OCI-LY3 (cell line): ENCODE measurements at regions not wholly inside any gene's neighbourhood (a gene's known extent, or its start where the extent isn't known, plus 50 kb on each side); places are given as distances from the start of the nearest gene placed in this dataset.

Experiments used
- H2AFZ ChIP-seq: fragments of 200-600, 300-600 bp; shearing (Covaris generic); 2 replicates; pipeline ENCODE4 v1.6.0; 2014; ENCODE audit warnings: antibody characterized with exemption, low read depth, low read length
- H3K27ac ChIP-seq: fragments of 200-600, 300-600 bp; sonication (generic); 2 replicates; pipeline ENCODE4 v1.5.1; 2014; ENCODE audit warnings: mild to moderate bottlenecking, low read length, moderate library complexity, mixed read lengths
- H3K27me3 ChIP-seq: fragments of 200-600, 300-600 bp; sonication (generic); 2 replicates; pipeline ENCODE4 v1.6.1; 2014; ENCODE audit warnings: low read depth, low read length, mixed read lengths
- H3K36me3 ChIP-seq: fragments of 200-600, 300-600 bp; sonication (generic); replicated peaks from 2 replicates; pipeline ENCODE3; 2014; ENCODE audit warnings: low read depth, low read length, mixed read lengths
- H3K4me1 ChIP-seq: fragments of 300-600, 200-600 bp; sonication (generic); 2 replicates; pipeline ENCODE4 v1.6.1; 2014; ENCODE audit warnings: low read length, mixed read lengths
- H3K4me2 ChIP-seq: fragments of 200-600, 300-600 bp; sonication (generic); 2 replicates; pipeline ENCODE4 v1.6.1; 2014; ENCODE audit warnings: low read length, mixed read lengths
- H3K4me3 ChIP-seq: fragments of 300-600, 200-600 bp; sonication (generic); 2 replicates; pipeline ENCODE4 v1.5.1; 2014; ENCODE audit warnings: antibody characterized with exemption, mild to moderate bottlenecking, low read length, moderate library complexity
- H3K79me2 ChIP-seq: fragments of 300-600, 200-600 bp; shearing (Covaris generic); 2 replicates; pipeline ENCODE4 v1.6.1; 2014; ENCODE audit warnings: mild to moderate bottlenecking, low read length, mixed read lengths
- H3K9ac ChIP-seq: fragments of 300-600, 200-600 bp; shearing (Covaris generic); 2 replicates; pipeline ENCODE4 v1.6.0; 2014; ENCODE audit warnings: mild to moderate bottlenecking, low read length, moderate library complexity
- H3K9me3 ChIP-seq: fragments of 200-600, 300-600 bp; shearing (Covaris generic); 2 replicates; pipeline ENCODE4 v1.6.1; 2014; ENCODE audit warnings: low read length, mixed read lengths; ENCODE audit not compliant: insufficient read depth
- H4K20me1 ChIP-seq: fragments of 200-600, 300-600 bp; sonication (generic); 2 replicates; pipeline ENCODE4 v1.6.1; 2016; ENCODE audit warnings: low read length, mixed read lengths; ENCODE audit not compliant: insufficient read depth
- EZH2phosphoT487 ChIP-seq: fragments of 200-600 bp; shearing (Covaris generic); IDR thresholded peaks from 2 replicates; pipeline ENCODE4 v1.6.1; 2018; ENCODE audit warnings: antibody characterized with exemption, mixed run types, low read depth
- TF ChIP-seq, protein P1 (sequence below): fragments of 200-600, 300-600 bp; sonication (generic); IDR thresholded peaks from 2 replicates; pipeline ENCODE4 v1.5.1; 2014; ENCODE audit warnings: antibody characterized with exemption, low read length, low read depth

- H3K4me3 ChIP-seq, result no peak overlapping the region
- no peaks in the 10 kb centered on the region for H3K36me3 ChIP-seq
- H3K27me3 ChIP-seq, result no peaks in the 10 kb centered on the region
- no peaks in the 10 kb centered on the region for H3K79me2 ChIP-seq
- no peak overlapping the region for H2AFZ ChIP-seq
- no peak overlapping the region for H3K27ac ChIP-seq
- H3K9ac ChIP-seq, result no peak overlapping the region
- TF ChIP-seq EZH2phosphoT487, result no peak
- TF ChIP-seq, protein P1, sequence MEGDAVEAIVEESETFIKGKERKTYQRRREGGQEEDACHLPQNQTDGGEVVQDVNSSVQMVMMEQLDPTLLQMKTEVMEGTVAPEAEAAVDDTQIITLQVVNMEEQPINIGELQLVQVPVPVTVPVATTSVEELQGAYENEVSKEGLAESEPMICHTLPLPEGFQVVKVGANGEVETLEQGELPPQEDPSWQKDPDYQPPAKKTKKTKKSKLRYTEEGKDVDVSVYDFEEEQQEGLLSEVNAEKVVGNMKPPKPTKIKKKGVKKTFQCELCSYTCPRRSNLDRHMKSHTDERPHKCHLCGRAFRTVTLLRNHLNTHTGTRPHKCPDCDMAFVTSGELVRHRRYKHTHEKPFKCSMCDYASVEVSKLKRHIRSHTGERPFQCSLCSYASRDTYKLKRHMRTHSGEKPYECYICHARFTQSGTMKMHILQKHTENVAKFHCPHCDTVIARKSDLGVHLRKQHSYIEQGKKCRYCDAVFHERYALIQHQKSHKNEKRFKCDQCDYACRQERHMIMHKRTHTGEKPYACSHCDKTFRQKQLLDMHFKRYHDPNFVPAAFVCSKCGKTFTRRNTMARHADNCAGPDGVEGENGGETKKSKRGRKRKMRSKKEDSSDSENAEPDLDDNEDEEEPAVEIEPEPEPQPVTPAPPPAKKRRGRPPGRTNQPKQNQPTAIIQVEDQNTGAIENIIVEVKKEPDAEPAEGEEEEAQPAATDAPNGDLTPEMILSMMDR, result no peak
- peaks cover 40% of the 10 kb centered on the region for H3K4me1 ChIP-seq
- no peaks in the 10 kb centered on the region for H3K9me3 ChIP-seq
- no peaks in the 10 kb centered on the region for H4K20me1 ChIP-seq
- no peak overlapping the region for H3K4me2 ChIP-seq
These were observed 225.4 kb downstream of the PRL start for GRCh38 chr6:22071270-22072041.

DNA sequence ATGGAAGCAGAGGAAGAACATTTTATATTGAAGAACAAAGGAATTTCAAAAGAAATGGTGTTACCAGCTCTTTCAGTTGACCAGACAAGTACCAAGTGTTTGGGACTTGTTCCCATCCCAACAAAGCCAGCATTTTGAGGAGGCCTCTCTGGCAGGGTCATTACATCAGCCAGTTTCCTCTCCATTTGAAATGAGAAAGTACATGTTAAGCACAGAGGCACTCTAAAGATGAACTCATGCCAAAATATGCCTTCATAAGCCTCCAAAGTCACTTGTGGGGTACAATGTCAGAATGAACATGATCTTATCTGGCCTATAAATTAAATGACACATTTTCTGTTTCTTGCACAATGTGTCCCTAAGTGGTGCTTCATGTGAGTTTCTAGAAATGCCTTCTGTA, 223.9 kb downstream of the PRL start:
- TF ChIP-seq EZH2phosphoT487, result no peak
- TF ChIP-seq, protein P1, result no peak
- Histone ChIP-seq H2AFZ (no peak overlapping the region), H3K4me3 (no peak overlapping the region), H3K27me3 (no peaks in the 10 kb centered on the region), H3K9me3 (no peaks in the 10 kb centered on the region), H4K20me1 (no peaks in the 10 kb centered on the region), H3K9ac (no peak overlapping the region), H3K4me2 (no peak overlapping the region), H3K79me2 (no peaks in the 10 kb centered on the region), H3K36me3 (no peaks in the 10 kb centered on the region), H3K27ac (no peak overlapping the region), H3K4me1 (peaks cover 25% of the 10 kb centered on the region)

GRCh38 chr6:22073516-22074198, 223.2 kb downstream of the PRL start:
- Histone ChIP-seq H3K4me3 (no peak overlapping the region), H3K79me2 (no peaks in the 10 kb centered on the region), H3K9ac (no peak overlapping the region), H3K27ac (no peak overlapping the region), H4K20me1 (no peaks in the 10 kb centered on the region), H3K4me1 (peaks cover 19% of the 10 kb centered on the region), H3K27me3 (no peaks in the 10 kb centered on the region), H3K4me2 (no peak overlapping the region), H3K9me3 (no peaks in the 10 kb centered on the region), H2AFZ (no peak overlapping the region), H3K36me3 (no peaks in the 10 kb centered on the region)
- TF ChIP-seq, protein P1, result no peak
- no peak for TF ChIP-seq EZH2phosphoT487

DNA sequence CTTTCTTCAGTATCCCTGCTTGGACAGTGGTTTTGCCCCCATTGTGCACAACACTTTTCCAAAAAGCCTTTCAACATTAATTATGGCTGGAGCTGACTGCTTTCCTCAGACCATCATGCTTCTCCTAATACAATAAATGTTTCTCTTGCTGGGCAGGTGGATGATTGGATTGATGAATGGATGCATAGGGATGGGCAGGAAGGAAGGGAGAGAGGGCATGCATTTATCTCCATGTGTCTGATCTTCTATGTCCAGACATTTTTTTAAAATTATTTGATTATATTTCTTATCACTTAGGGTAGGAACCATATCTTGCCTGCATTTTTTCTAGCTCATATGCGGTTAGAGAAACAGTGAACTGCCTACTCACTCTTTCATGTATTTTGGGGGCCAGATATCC, 218.5 kb downstream of the PRL start:
- Histone ChIP-seq H3K27ac (no peak overlapping the region), H2AFZ (no peak overlapping the region), H3K36me3 (no peaks in the 10 kb centered on the region), H3K4me1 (peaks cover 6% of the 10 kb centered on the region), H4K20me1 (no peaks in the 10 kb centered on the region), H3K4me2 (no peak overlapping the region), H3K9me3 (no peaks in the 10 kb centered on the region), H3K79me2 (no peaks in the 10 kb centered on the region), H3K4me3 (no peak overlapping the region), H3K9ac (no peak overlapping the region), H3K27me3 (peaks cover 1% of the 10 kb centered on the region)
- no peak for TF ChIP-seq EZH2phosphoT487
- TF ChIP-seq, protein P1, result no peak
